K562 (cell line): ENCODE measurements at regions not wholly inside any gene's neighbourhood (a gene's known extent, or its start where the extent isn't known, plus 50 kb on each side); places are given as distances from the start of the nearest gene placed in this dataset.

Source experiments
- ATAC-seq: fragments of 200-7000 bp; cut with Tn5 transposase; 3 replicates; pipeline ENCODE4 v1.9.1; 2020; ENCODE audit warnings: moderate library complexity
- BruUV-seq: library from RNA; stranded (reverse); fragments of 400-500 nt; replicated peaks from 2 replicates; lab custom pipeline; 2021; lab: Mats Ljungman, UMichigan
- CTCF ChIA-PET: fragments of 300-600 bp; formaldehyde crosslinking; extraction: SDS; loops from one replicate; lab custom pipeline; 2021; ENCODE audit warnings: low intra/inter-chr PET ratio; lab: Yijun Ruan, JAX
- POLR2A ChIA-PET: fragments of 300-600, 350-650 bp; sonication (Branson Sonifier 250); formaldehyde crosslinking; extraction: SDS; loops from one replicate; lab custom pipeline; 2021; ENCODE audit warnings: antibody characterized with exemption, inconsistent platforms; lab: Yijun Ruan, JAX
- DNase-seq, 4 experiments: peaks; one replicate each; pipeline versions ENCODE4 v3.0.0 to v3.0.0-alpha.2; 2011 to 2018; ENCODE audit warnings: low spot score in 3 of 4, mixed read lengths in 3 of 4; ENCODE audit errors: extremely low read depth in 1 of 4
- FAIRE-seq: peaks from 2 replicates; lab custom pipeline; 2011; peaks lifted over from hg19 to GRCh38; lab: Jason Lieb, UNC
- H2AFZ ChIP-seq: 2 replicates; pipeline ENCODE4 v1.6.0; 2011; ENCODE audit warnings: low read depth, low read length, control low read depth, inconsistent platforms
- H3K27ac ChIP-seq: fragments of 200-600 bp; 3 replicates; pipeline ENCODE4 v1.8.0; 2011; ENCODE audit warnings: low read depth, mild to moderate bottlenecking, control low read depth, inconsistent platforms, low read length, moderate library complexity, mixed read lengths; ENCODE audit errors: extremely low read depth
- H3K27me3 ChIP-seq, 2 experiments: fragments of 300-600 bp in 1 of 2; 2 replicates in 1 of 2; 3 replicates in 1 of 2; pipeline versions ENCODE4 v1.6.0 to v1.8.0; 2011; ENCODE audit warnings: inconsistent platforms in 2 of 2, low read length in 2 of 2, mild to moderate bottlenecking in 1 of 2, mixed read lengths in 1 of 2, moderate library complexity in 1 of 2; ENCODE audit not compliant: control insufficient read depth in 2 of 2, insufficient read depth in 2 of 2
- H3K36me3 ChIP-seq: fragments of 300-600 bp; 3 replicates; pipeline ENCODE4 v1.8.0; 2011; ENCODE audit warnings: mild to moderate bottlenecking, low read length, inconsistent platforms; ENCODE audit not compliant: control insufficient read depth, insufficient read depth
- H3K4me1 ChIP-seq, 2 experiments: fragments of 200-600 bp in 1 of 2; replicated peaks in 1 of 2; 2 replicates in 1 of 2; 3 replicates in 1 of 2; pipeline versions ENCODE4 v1.5.1 to v1.8.0; 2011; ENCODE audit warnings: inconsistent platforms in 2 of 2, low read length in 2 of 2, mild to moderate bottlenecking in 1 of 2, mixed read lengths in 1 of 2, moderate library complexity in 1 of 2; ENCODE audit not compliant: control insufficient read depth in 2 of 2, insufficient read depth in 2 of 2
- H3K4me2 ChIP-seq: 2 replicates; pipeline ENCODE4 v1.6.1; 2011; ENCODE audit warnings: low read length, control low read depth, inconsistent platforms, mixed read lengths; ENCODE audit not compliant: insufficient read depth
- H3K4me3 ChIP-seq: fragments of 200-600 bp; sonication (generic), shearing (Covaris generic); 2 replicates; pipeline ENCODE4 v1.5.1; 2016; ENCODE audit warnings: control low read depth, inconsistent platforms
- H3K79me2 ChIP-seq: fragments of 200-600 bp; 3 replicates; pipeline ENCODE4 v1.8.0; 2011; ENCODE audit warnings: low read length, inconsistent platforms; ENCODE audit not compliant: control insufficient read depth, insufficient read depth
- H3K9ac ChIP-seq, 2 experiments: 2 replicates each; pipeline versions ENCODE4 v1.6.0 to v1.6.1; 2011; ENCODE audit warnings: low read depth in 2 of 2, low read length in 2 of 2, control low read depth in 1 of 2, inconsistent platforms in 1 of 2, mild to moderate bottlenecking in 1 of 2, mixed read lengths in 1 of 2; ENCODE audit not compliant: insufficient read depth in 1 of 2
- H3K9me1 ChIP-seq: one replicate; pipeline ENCODE4 v1.6.0; 2011; ENCODE audit warnings: inconsistent platforms, mild to moderate bottlenecking, low read length, moderate library complexity; ENCODE audit not compliant: control insufficient read depth, insufficient read depth
- H3K9me3 ChIP-seq: replicated peaks from 2 replicates; pipeline ENCODE4 v1.5.1; 2011; ENCODE audit warnings: low read depth, low read length, inconsistent platforms; ENCODE audit not compliant: control insufficient read depth, insufficient read depth
- H4K20me1 ChIP-seq: replicated peaks from 2 replicates; pipeline ENCODE4 v1.6.1; 2011; ENCODE audit warnings: low read length, inconsistent platforms, mixed read lengths; ENCODE audit not compliant: control insufficient read depth, insufficient read depth
- HMG20A ChIP-seq: fragments of 450-650 bp; formaldehyde crosslinking; conservative IDR thresholded peaks from 2 replicates; pipeline ENCODE4 v1.4.0; 2020; ENCODE audit warnings: mild to moderate bottlenecking, mixed read lengths
- HMG20B ChIP-seq: fragments of 250-450 bp; sonication (Bioruptor Pico); IDR thresholded peaks from 2 replicates; pipeline ENCODE4 v1.5.0; 2021; ENCODE audit warnings: mild to moderate bottlenecking
- JUND ChIP-seq, 2 experiments: IDR thresholded peaks; 2 replicates in 1 of 2; 3 replicates in 1 of 2; pipeline ENCODE4 v1.6.1; 2011; ENCODE audit warnings: borderline replicate concordance in 2 of 2, low read depth in 2 of 2, low read length in 2 of 2, improper control_type of control experiment in 1 of 2, missing biosample characterization in 1 of 2, missing genetic modification characterization in 1 of 2, missing genetic modification reagents in 1 of 2
- MTF1 ChIP-seq: fragments of 250-450 bp; sonication (Bioruptor Pico); IDR thresholded peaks from 2 replicates; pipeline ENCODE4 v1.9.0; 2021; ENCODE audit warnings: moderate library complexity, mild to moderate bottlenecking, inconsistent platforms, borderline replicate concordance
- NFYB ChIP-seq: IDR thresholded peaks from 2 replicates; pipeline ENCODE4 v1.6.1; 2011; ENCODE audit warnings: mild to moderate bottlenecking, moderate library complexity; ENCODE audit not compliant: insufficient read length; ENCODE audit errors: extremely low read depth
- RBBP5 ChIP-seq: fragments of 200-600 bp; sonication (generic); IDR thresholded peaks from 2 replicates; pipeline ENCODE4 v1.6.1; 2012; ENCODE audit warnings: borderline replicate concordance, mild to moderate bottlenecking, low read length, control low read depth, inconsistent platforms; ENCODE audit not compliant: insufficient read depth, poor library complexity, severe bottlenecking
- YY1 ChIP-seq, 3 experiments: IDR thresholded peaks; 2 replicates each; pipeline ENCODE4 v1.6.1; 2011; ENCODE audit warnings: low read length in 2 of 3, mild to moderate bottlenecking in 2 of 3, moderate library complexity in 2 of 3, borderline replicate concordance in 1 of 3, control low read depth in 1 of 3, low read depth in 1 of 3; ENCODE audit not compliant: insufficient read depth in 3 of 3, insufficient replicate concordance in 2 of 3, control insufficient read depth in 1 of 3, insufficient read length in 1 of 3; ENCODE audit errors: extremely low read depth in 1 of 3
- ZNF512 ChIP-seq: IDR thresholded peaks from 2 replicates; pipeline ENCODE4 v1.6.1; 2016; ENCODE audit warnings: missing genetic modification characterization, missing compliant biosample characterization
- WGBS: fragments of 100-300 bp; shearing (Covaris generic); methylation state at CpG from one replicate; pipeline ENCODE4 v1.1.6; 2016; ENCODE audit warnings: low coverage, mixed read lengths; ENCODE audit not compliant: insufficient coverage; ENCODE audit errors: missing lambda C conversion rate; 5-methylcytosine and 5-hydroxymethylcytosine counted together
- in situ Hi-C: fragments of 300-500 bp; cut with MboI; formaldehyde crosslinking; loops from 4 replicates; pipeline ENCODE4 v1.15.0; 2018; ENCODE audit warnings: inconsistent platforms, mixed read lengths
- intact Hi-C: fragments of 100-400 bp; cut with micrococcal nuclease; formaldehyde crosslinking; loops from 2 replicates; pipeline ENCODE4 v1.14.2; 2022

- intact Hi-C loops (no loop called here), in situ Hi-C loops (no loop called here)
- Histone ChIP-seq H3K79me2 (peaks cover 63% of the 10 kb centered on the region), H3K9me1 (no peaks in the 10 kb centered on the region), H3K36me3 (no peaks in the 10 kb centered on the region), H2AFZ (no peak overlapping the region), H3K4me2 (peak overlapping the region; percentile 82), H3K4me1 (peaks cover 6 to 41% of the 10 kb centered on the region in 2 experiments; a peak in 4 of 5 replicates), H3K27me3 (no peaks in the 10 kb centered on the region), H3K4me3 (peak overlapping the region; percentile 71), H4K20me1 (peaks cover 13% of the 10 kb centered on the region; the same call in 1 of the 2 replicates), H3K9ac (peak overlapping the region; percentile 66 to 92), H3K9me3 (no peaks in the 10 kb centered on the region), H3K27ac (peak overlapping the region; percentile 80)
- TF ChIP-seq HMG20B (no peak), RBBP5 (peak; percentile 5), JUND (IDR thresholded peaks at IDR 0.05; ENCODE audit: borderline replicate concordance, low read depth, low read length) (no peak), JUND (tag; IDR thresholded peaks at IDR 0.05; ENCODE audit: borderline replicate concordance, low read depth, low read length) (no peak), HMG20A (CRISPR knock-in tag) (no peak), ZNF512 (tag) (no peak), NFYB (no peak), MTF1 (CRISPR knock-in tag) (no peak), YY1 (IDR thresholded peaks at IDR 0.05; ENCODE audit: borderline replicate concordance in 1 of 3, control insufficient read depth in 1 of 3, extremely low read depth in 1 of 3, insufficient read depth in 3 of 3, insufficient read length in 1 of 3, insufficient replicate concordance in 2 of 3, low read depth in 1 of 3, low read length in 2 of 3) (no peak)
- ChIA-PET CTCF (no interaction called here), POLR2A (interaction anchor here (0.5 to 1.1 kb wide), 9 partner anchors 8 to 425 kb away, joined by 3 to 6 read pairs (median 3); no protein-coding TSS in a partner anchor)
- peak; percentile 19 for ATAC-seq
- peak in 1 of 4 experiments; percentile 9 for DNase-seq
- FAIRE-seq: no peak
- WGBS: 4% methylated on average over 8 of the region's 8 CpGs
- TSS peak; percentile 56 for BruUV-seq
These were observed 161.1 kb upstream of the GRK3 start for GRCh38 chr22:25403284-25403810.
